KMS-11 (cell line): ENCODE measurements at regions not wholly inside any gene's neighbourhood (a gene's known extent, or its start where the extent isn't known, plus 50 kb on each side); places are given as distances from the start of the nearest gene placed in this dataset.
"Not testable (repeated sequence)": the region's sequence is repeated elsewhere in the genome, so short reads cannot be mapped to it uniquely, and the experiment has no call there.

ENCODE experiments used
- H2AFZ ChIP-seq: fragments of 200-600 bp; sonication (generic); 2 replicates; pipeline ENCODE4 v1.6.1; 2016; ENCODE audit warnings: antibody characterized with exemption, mixed run types, low read depth
- H3K27ac ChIP-seq: fragments of 200-600 bp; sonication (generic); 2 replicates; pipeline ENCODE4 v1.6.1; 2016; ENCODE audit warnings: mild to moderate bottlenecking, mixed run types
- H3K27me3 ChIP-seq: fragments of 200-600 bp; sonication (generic); 2 replicates; pipeline ENCODE4 v1.6.1; 2017; ENCODE audit warnings: mild to moderate bottlenecking, low read depth, mixed run types, moderate library complexity; ENCODE audit not compliant: insufficient read depth
- H3K36me3 ChIP-seq: fragments of 200-600 bp; sonication (generic); 2 replicates; pipeline ENCODE4 v1.6.1; 2017; ENCODE audit warnings: mild to moderate bottlenecking, mixed run types; ENCODE audit not compliant: insufficient read depth
- H3K4me1 ChIP-seq: fragments of 200-600 bp; sonication (generic); 2 replicates; pipeline ENCODE4 v1.6.1; 2016; ENCODE audit warnings: mild to moderate bottlenecking, low read depth, mixed run types; ENCODE audit not compliant: poor library complexity, severe bottlenecking
- H3K4me2 ChIP-seq: fragments of 200-600 bp; sonication (generic); 2 replicates; pipeline ENCODE4 v1.7.0; 2016; ENCODE audit warnings: mild to moderate bottlenecking, mixed run types
- H3K4me3 ChIP-seq: fragments of 200-600 bp; sonication (generic); IDR thresholded peaks from 2 replicates; pipeline ENCODE4 v1.6.1; 2017; ENCODE audit warnings: low read depth, low read length, mixed read lengths; ENCODE audit not compliant: insufficient read depth
- H3K79me2 ChIP-seq: fragments of 200-600 bp; sonication (generic); 2 replicates; pipeline ENCODE4 v1.6.1; 2016; ENCODE audit warnings: low read depth, mixed run types; ENCODE audit not compliant: insufficient read depth
- H3K9ac ChIP-seq: fragments of 200-600 bp; sonication (generic); 2 replicates; pipeline ENCODE4 v1.6.1; 2016; ENCODE audit warnings: mild to moderate bottlenecking, mixed run types
- H4K20me1 ChIP-seq: fragments of 200-600 bp; sonication (generic); 2 replicates; pipeline ENCODE4 v1.6.1; 2016; ENCODE audit warnings: mild to moderate bottlenecking, mixed run types; ENCODE audit not compliant: insufficient read depth
- CTCF ChIP-seq: fragments of 200-600 bp; sonication (generic); conservative IDR thresholded peaks from 2 replicates; pipeline ENCODE4 v1.6.1; 2017; ENCODE audit warnings: low read depth, mild to moderate bottlenecking, antibody characterized with exemption, low read length, moderate library complexity, mixed read lengths

- Histone ChIP-seq H2AFZ (no peak overlapping the region), H3K27ac (no peak overlapping the region), H3K4me2 (no peak overlapping the region), H4K20me1 (no peaks in the 10 kb centered on the region), H3K4me3 (no peak overlapping the region), H3K36me3 (no peaks in the 10 kb centered on the region), H3K9ac (no peak overlapping the region), H3K4me1 (no peaks in the 10 kb centered on the region), H3K27me3 (no peaks in the 10 kb centered on the region), H3K79me2 (no peaks in the 10 kb centered on the region)
- TF ChIP-seq CTCF, result no peak
These were observed 289.6 kb downstream of the FGF10 start for GRCh38 chr5:44099643-44100042.

GRCh38 chr5:44089424-44090144, 299.6 kb downstream of the FGF10 start:
- no peaks in the 10 kb centered on the region for H3K79me2 ChIP-seq
- no peaks in the 10 kb centered on the region for H4K20me1 ChIP-seq
- no peak for TF ChIP-seq CTCF
- no peak overlapping the region for H3K4me3 ChIP-seq
- H3K36me3 ChIP-seq, result no peaks in the 10 kb centered on the region
- H3K27me3 ChIP-seq, result no peaks in the 10 kb centered on the region
- H2AFZ ChIP-seq, result no peak overlapping the region
- H3K4me1 ChIP-seq, result no peaks in the 10 kb centered on the region
- no peak overlapping the region for H3K9ac ChIP-seq
- H3K4me2 ChIP-seq, result no peak overlapping the region
- H3K27ac ChIP-seq, result no peak overlapping the region

- no peak for TF ChIP-seq CTCF
- Histone ChIP-seq H3K27ac (no peak overlapping the region), H3K36me3 (no peaks in the 10 kb centered on the region)
These were observed 304.1 kb downstream of the FGF10 start for GRCh38 chr5:44085083-44085482.

GRCh38 chr5:44074547-44074946, 314.7 kb downstream of the FGF10 start:
- H3K79me2 ChIP-seq, result not testable (repeated sequence)

More at GRCh38 chr5:44085083-44085482, 304.1 kb downstream of the FGF10 start:
- Histone ChIP-seq H3K4me2 (no peak overlapping the region), H4K20me1 (no peaks in the 10 kb centered on the region), H3K4me1 (no peaks in the 10 kb centered on the region), H2AFZ (no peak overlapping the region), H3K9ac (no peak overlapping the region), H3K4me3 (no peak overlapping the region), H3K27me3 (no peaks in the 10 kb centered on the region), H3K79me2 (no peaks in the 10 kb centered on the region)

GRCh38 chr5:44051591-44051990, 337.6 kb downstream of the FGF10 start:
- H3K27ac ChIP-seq, result no peak overlapping the region
- no peak overlapping the region for H3K4me2 ChIP-seq
- H3K4me3 ChIP-seq, result no peak overlapping the region
- no peaks in the 10 kb centered on the region for H3K79me2 ChIP-seq
- H3K9ac ChIP-seq, result no peak overlapping the region
- TF ChIP-seq CTCF, result no peak
- no peaks in the 10 kb centered on the region for H3K36me3 ChIP-seq
- no peaks in the 10 kb centered on the region for H4K20me1 ChIP-seq
- H3K27me3 ChIP-seq, result no peaks in the 10 kb centered on the region
- H2AFZ ChIP-seq, result no peak overlapping the region
- no peaks in the 10 kb centered on the region for H3K4me1 ChIP-seq

More at GRCh38 chr5:44074547-44074946, 314.7 kb downstream of the FGF10 start:
- not testable (repeated sequence) for H2AFZ ChIP-seq, H3K36me3 ChIP-seq, H3K4me3 ChIP-seq, H3K4me2 ChIP-seq, H3K27me3 ChIP-seq, H3K4me1 ChIP-seq, H3K9ac ChIP-seq, H4K20me1 ChIP-seq, H3K27ac ChIP-seq
